Right lobe of liver (tissue), 6 donors: ENCODE measurements at regions not wholly inside any gene's neighbourhood (a gene's known extent, or its start where the extent isn't known, plus 50 kb on each side); places are given as distances from the start of the nearest gene placed in this dataset.

Experiments used
- ATAC-seq, 4 donors: fragments of 200-7000 bp; cut with Tn5 transposase; one replicate each; pipeline ENCODE4 v1.9.1; 2020; ENCODE audit warnings: mild to moderate bottlenecking in 4 of 4, moderate library complexity in 4 of 4
- DNase-seq, 3 donors: peaks; one replicate each; pipeline ENCODE4 v3.0.0-alpha.2; 2020
- H3K27ac ChIP-seq, 3 donors: fragments of 200-600 bp; one replicate each; pipeline ENCODE4 v1.8.0; 2022
- H3K27me3 ChIP-seq, 2 donors: fragments of 200-600 bp; one replicate each; pipeline ENCODE4 v1.8.0; 2022
- H3K36me3 ChIP-seq, 4 donors: fragments of 200-600 bp; sonication (generic) in 1 of 4; one replicate each; pipeline versions ENCODE4 v1.5.1 to v1.8.0; 2017 to 2022; ENCODE audit warnings: control low read depth in 1 of 4
- H3K4me1 ChIP-seq, 4 donors: fragments of 200-600 bp; sonication (generic) in 1 of 4; one replicate each; pipeline versions ENCODE4 v1.5.1 to v1.8.0; 2017 to 2022; ENCODE audit warnings: control low read depth in 1 of 4
- H3K4me3 ChIP-seq, 3 donors: fragments of 200-600 bp; one replicate each; pipeline ENCODE4 v1.8.0; 2022
- H3K9me3 ChIP-seq, 4 donors: fragments of 200-600 bp; sonication (generic) in 1 of 4; one replicate each; pipeline versions ENCODE4 v1.5.1 to v1.8.0; 2017 to 2022; ENCODE audit warnings: control low read depth in 1 of 4
- POLR2A ChIP-seq: fragments of 450-650 bp; IDR thresholded peaks from one replicate; pipeline ENCODE4 v1.6.1; 2017; ENCODE audit warnings: antibody characterized with exemption, mild to moderate bottlenecking
- WGBS: methylation state at CpG from one replicate; pipeline ENCODE4 v1.1.6; 2018; ENCODE audit warnings: low coverage, low lambda C conversion rate; ENCODE audit not compliant: insufficient coverage; ENCODE audit errors: missing lambda C conversion rate; 5-methylcytosine and 5-hydroxymethylcytosine counted together
- intact Hi-C, 2 donors: fragments of 100-400 bp; cut with DNase I; formaldehyde crosslinking; loops; one replicate each; pipeline versions ENCODE4 v1.11.2 to v1.14.1; 2022
- TF ChIP-seq, protein P1 (sequence below), 4 donors: fragments of 200-600 bp in 3 of 4; fragments of 450-650 bp in 1 of 4; IDR thresholded peaks; one replicate each; pipeline versions ENCODE4 v1.5.1 to v1.8.0; 2016 to 2022; ENCODE audit warnings: antibody characterized with exemption in 4 of 4, mild to moderate bottlenecking in 2 of 4
- donor health status: DM: no; HTN: yes; CAD: no.
- donor health status: DM: no; HTN: no; CAD: no.
- donor health status: DM: no; HTN: no; CAD: no.
- donor health status: DM: no; HTN: yes; CAD: no.
- donor health status: DM: no; HTN: yes; CAD: no.

DNA sequence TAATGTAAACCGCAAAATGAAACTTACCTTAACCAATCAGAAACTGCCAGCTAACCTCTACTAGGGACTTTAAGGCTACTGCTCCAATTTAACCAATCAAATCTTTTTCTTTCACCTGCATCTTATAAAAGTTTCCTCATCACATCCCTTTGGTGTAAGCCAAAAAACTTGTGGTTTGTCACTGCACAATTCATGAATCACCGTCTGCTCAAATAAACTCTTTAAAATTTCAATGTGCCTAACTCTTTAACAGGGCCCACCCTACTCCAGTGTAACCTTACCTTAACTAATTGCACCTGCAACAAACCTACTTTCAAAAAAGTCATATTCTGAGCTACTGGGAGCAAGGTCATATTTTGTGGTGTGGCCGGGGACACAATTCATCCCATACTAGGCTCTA lies 172.2 kb upstream of the GRAMD2B start:
- DNase-seq (no peak), ATAC-seq (no peak)
- Histone ChIP-seq H3K4me1 (peaks cover 0 to 5% (median 0%) of the 10 kb centered on the region in 4 donors), H3K9me3 (no peaks in the 10 kb centered on the region), H3K27me3 (no peaks in the 10 kb centered on the region), H3K36me3 (no peaks in the 10 kb centered on the region), H3K4me3 (no peak overlapping the region), H3K27ac (no peak overlapping the region)
- 90% methylated on average over 3 of the region's 3 CpGs for WGBS
- intact Hi-C loops = no loop called here
- no peak for TF ChIP-seq POLR2A
- TF ChIP-seq, protein P1, sequence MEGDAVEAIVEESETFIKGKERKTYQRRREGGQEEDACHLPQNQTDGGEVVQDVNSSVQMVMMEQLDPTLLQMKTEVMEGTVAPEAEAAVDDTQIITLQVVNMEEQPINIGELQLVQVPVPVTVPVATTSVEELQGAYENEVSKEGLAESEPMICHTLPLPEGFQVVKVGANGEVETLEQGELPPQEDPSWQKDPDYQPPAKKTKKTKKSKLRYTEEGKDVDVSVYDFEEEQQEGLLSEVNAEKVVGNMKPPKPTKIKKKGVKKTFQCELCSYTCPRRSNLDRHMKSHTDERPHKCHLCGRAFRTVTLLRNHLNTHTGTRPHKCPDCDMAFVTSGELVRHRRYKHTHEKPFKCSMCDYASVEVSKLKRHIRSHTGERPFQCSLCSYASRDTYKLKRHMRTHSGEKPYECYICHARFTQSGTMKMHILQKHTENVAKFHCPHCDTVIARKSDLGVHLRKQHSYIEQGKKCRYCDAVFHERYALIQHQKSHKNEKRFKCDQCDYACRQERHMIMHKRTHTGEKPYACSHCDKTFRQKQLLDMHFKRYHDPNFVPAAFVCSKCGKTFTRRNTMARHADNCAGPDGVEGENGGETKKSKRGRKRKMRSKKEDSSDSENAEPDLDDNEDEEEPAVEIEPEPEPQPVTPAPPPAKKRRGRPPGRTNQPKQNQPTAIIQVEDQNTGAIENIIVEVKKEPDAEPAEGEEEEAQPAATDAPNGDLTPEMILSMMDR (IDR thresholded peaks at IDR 0.05) = no peak

DNA sequence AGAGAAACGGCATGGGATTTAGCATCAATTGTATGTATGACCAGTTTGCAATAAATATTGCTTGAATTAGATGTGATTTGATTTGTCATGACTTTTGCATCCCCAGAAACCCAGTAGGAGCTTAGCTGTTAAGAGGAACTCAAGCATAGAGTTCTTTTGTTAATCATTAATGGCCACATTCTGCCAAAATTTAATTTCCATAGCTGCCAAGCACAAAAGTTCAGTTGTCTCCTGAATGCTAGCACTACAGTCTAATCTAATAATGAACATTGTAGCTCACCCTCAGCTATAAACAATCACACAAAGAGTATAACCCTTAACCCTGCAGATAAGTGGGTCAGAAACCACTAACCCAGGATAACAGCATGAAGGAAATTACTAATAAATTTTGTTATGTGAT lies 169.8 kb upstream of the GRAMD2B start:
- intact Hi-C loops = no loop called here
- Histone ChIP-seq H3K27ac (no peak overlapping the region), H3K4me1 (peaks cover 0 to 5% (median 0%) of the 10 kb centered on the region in 4 donors), H3K27me3 (no peaks in the 10 kb centered on the region), H3K4me3 (no peak overlapping the region), H3K9me3 (no peaks in the 10 kb centered on the region), H3K36me3 (no peaks in the 10 kb centered on the region)
- no peak for DNase-seq
- 73% methylated on average over 1 of the region's 1 CpG for WGBS
- TF ChIP-seq, protein P1 (IDR thresholded peaks at IDR 0.05) = no peak
- no peak for TF ChIP-seq POLR2A
- peak; percentile 96 to 98 (median 98) for ATAC-seq

GRCh38 chr5:126263591-126264184 lies 159.5 kb upstream of the GRAMD2B start:
- Histone ChIP-seq H3K36me3 (no peaks in the 10 kb centered on the region), H3K4me1 (no peaks in the 10 kb centered on the region), H3K27ac (no peak overlapping the region), H3K4me3 (no peak overlapping the region), H3K9me3 (no peaks in the 10 kb centered on the region), H3K27me3 (no peaks in the 10 kb centered on the region)
- WGBS = 64% methylated on average over 5 of the region's 6 CpGs
- TF ChIP-seq, protein P1 (IDR thresholded peaks at IDR 0.05) = no peak
- TF ChIP-seq POLR2A = no peak
- ATAC-seq = no peak
- no peak for DNase-seq
- intact Hi-C loops = no loop called here

- H3K4me1 ChIP-seq = no peaks in the 10 kb centered on the region
- no peak overlapping the region for H3K4me3 ChIP-seq
- TF ChIP-seq, protein P1 (IDR thresholded peaks at IDR 0.05) = no peak
- no peak for TF ChIP-seq POLR2A
- H3K36me3 ChIP-seq = no peaks in the 10 kb centered on the region
- 94% methylated on average over 2 of the region's 4 CpGs for WGBS
- DNase-seq = no peak
- no peak for ATAC-seq
- H3K27me3 ChIP-seq = no peaks in the 10 kb centered on the region
- intact Hi-C loops = no loop called here
- no peak overlapping the region for H3K27ac ChIP-seq
- H3K9me3 ChIP-seq = no peaks in the 10 kb centered on the region
These were observed 157.3 kb upstream of the GRAMD2B start for GRCh38 chr5:126265917-126266316.

DNA sequence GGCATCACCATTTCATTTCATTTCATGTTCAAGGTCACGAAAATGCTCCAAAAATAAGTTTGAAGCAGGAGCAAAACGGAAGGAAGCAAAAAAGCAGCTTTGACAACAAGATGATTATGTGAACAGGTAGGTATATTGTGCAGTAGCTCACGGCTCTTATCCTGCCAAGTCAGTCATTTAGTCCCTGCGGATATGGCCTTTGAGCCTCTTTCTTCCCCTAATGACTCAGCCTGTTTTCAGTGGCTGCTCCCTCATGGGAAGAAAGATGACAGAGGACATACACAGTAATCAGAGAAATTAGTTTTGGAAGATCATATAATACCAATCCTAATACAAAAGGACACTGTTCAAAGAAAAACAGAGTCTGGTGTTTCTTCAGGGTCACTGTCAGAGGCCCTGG lies 155.8 kb upstream of the GRAMD2B start:
- TF ChIP-seq, protein P1 (IDR thresholded peaks at IDR 0.05) = no peak
- no peak for TF ChIP-seq POLR2A
- Histone ChIP-seq H3K36me3 (no peaks in the 10 kb centered on the region), H3K27me3 (no peaks in the 10 kb centered on the region), H3K27ac (no peak overlapping the region), H3K4me1 (no peaks in the 10 kb centered on the region), H3K9me3 (no peaks in the 10 kb centered on the region), H3K4me3 (no peak overlapping the region)
- no peak for DNase-seq
- 58% methylated on average over 4 of the region's 4 CpGs for WGBS
- peak in 2 of 4 donors; percentile 17 to 82 for ATAC-seq
- intact Hi-C loops = no loop called here
